Hepatocyte (in vitro differentiated cells): ENCODE measurements at regions not wholly inside any gene's neighbourhood (a gene's known extent, or its start where the extent isn't known, plus 50 kb on each side); places are given as distances from the start of the nearest gene placed in this dataset.

Experiments used
- CTCF ChIP-seq: fragments of 200-600 bp; sonication (generic); IDR thresholded peaks from 2 replicates; pipeline ENCODE4 v1.5.1; 2016; ENCODE audit warnings: antibody characterized with exemption, mild to moderate bottlenecking; ENCODE audit not compliant: poor library complexity
- EZH2 ChIP-seq: fragments of 200-600 bp; sonication (generic); IDR thresholded peaks from 2 replicates; pipeline ENCODE4 v1.6.1; 2016; ENCODE audit warnings: antibody characterized with exemption, mild to moderate bottlenecking, borderline replicate concordance
- EZH2phosphoT487 ChIP-seq: fragments of 200-600 bp; sonication (generic); IDR thresholded peaks from one replicate; pipeline ENCODE4 v1.6.1; 2018; ENCODE audit warnings: antibody characterized with exemption, mild to moderate bottlenecking, low read depth, moderate library complexity; ENCODE audit not compliant: unreplicated experiment, severe bottlenecking

DNA sequence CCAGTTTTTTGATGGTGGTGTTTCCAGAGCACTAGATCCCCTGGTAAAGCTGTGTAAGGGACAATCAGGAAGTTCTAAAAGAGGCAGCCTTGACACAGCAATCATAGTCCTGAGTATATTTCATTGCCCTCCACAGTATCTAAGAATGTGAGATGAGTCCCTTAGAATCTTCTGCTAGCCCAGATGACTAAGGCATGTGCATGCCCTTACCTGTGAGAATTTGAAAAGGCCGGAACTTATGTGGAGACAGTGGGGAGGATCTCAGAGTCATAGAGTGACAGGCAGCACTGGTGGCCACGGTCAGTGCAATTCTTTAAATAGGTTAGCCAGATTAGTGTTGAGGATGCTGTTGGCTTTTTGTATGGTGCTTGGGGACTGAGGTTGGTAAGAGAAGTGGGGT is 361.4 kb upstream of the VSTM2A start:
- TF ChIP-seq CTCF = no peak
- no peak for TF ChIP-seq EZH2phosphoT487
- TF ChIP-seq EZH2 = no peak
